ENCODE measurements at regions not wholly inside any gene's neighbourhood (a gene's known extent, or its start where the extent isn't known, plus 50 kb on each side); places are given as distances from the start of the nearest gene placed in this dataset.

DNA sequence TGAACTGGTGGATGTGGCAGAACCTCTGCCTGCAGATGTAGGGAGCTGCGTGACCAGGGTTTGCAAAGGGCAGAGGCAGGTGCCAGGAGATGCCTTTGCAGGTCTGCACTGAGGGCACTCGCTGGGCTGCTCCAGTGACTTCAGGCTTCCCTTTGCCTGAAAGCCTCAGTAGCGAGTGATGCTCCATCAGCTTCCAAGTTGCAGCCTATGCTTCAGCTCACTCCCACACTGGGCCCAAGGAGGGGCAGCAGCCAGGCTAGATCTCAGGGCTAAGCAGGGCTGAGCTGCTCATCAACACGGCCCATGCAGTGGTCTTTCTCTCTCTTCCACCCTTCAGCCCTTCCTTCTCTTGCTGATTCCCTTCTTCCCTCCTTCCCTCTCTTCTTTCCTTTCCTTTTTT lies 78.3 kb upstream of the RGMA start:
- DNase-seq (ENCODE audit: low spot score) (no peak), ATAC-seq (ENCODE audit: insufficient number of reproducible peaks, low FRiP score, low read depth) (no peak)
- H3K27me3 ChIP-seq (replicated peaks; ENCODE audit: insufficient read depth) = no peaks in the 10 kb centered on the region
- no peak overlapping the region for H3K27ac ChIP-seq
- peaks cover 0 to 12% of the 10 kb centered on the region in 2 donors for H3K4me1 ChIP-seq (ENCODE audit: control insufficient read depth in 1 of 2, low read depth in 2 of 2)
- no peak overlapping the region for H3K4me3 ChIP-seq
- no peaks in the 10 kb centered on the region for H3K9me3 ChIP-seq
- TF ChIP-seq, protein P1, sequence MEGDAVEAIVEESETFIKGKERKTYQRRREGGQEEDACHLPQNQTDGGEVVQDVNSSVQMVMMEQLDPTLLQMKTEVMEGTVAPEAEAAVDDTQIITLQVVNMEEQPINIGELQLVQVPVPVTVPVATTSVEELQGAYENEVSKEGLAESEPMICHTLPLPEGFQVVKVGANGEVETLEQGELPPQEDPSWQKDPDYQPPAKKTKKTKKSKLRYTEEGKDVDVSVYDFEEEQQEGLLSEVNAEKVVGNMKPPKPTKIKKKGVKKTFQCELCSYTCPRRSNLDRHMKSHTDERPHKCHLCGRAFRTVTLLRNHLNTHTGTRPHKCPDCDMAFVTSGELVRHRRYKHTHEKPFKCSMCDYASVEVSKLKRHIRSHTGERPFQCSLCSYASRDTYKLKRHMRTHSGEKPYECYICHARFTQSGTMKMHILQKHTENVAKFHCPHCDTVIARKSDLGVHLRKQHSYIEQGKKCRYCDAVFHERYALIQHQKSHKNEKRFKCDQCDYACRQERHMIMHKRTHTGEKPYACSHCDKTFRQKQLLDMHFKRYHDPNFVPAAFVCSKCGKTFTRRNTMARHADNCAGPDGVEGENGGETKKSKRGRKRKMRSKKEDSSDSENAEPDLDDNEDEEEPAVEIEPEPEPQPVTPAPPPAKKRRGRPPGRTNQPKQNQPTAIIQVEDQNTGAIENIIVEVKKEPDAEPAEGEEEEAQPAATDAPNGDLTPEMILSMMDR (IDR thresholded peaks at IDR 0.05) = no peak
- H3K36me3 ChIP-seq = no peaks in the 10 kb centered on the region

DNA sequence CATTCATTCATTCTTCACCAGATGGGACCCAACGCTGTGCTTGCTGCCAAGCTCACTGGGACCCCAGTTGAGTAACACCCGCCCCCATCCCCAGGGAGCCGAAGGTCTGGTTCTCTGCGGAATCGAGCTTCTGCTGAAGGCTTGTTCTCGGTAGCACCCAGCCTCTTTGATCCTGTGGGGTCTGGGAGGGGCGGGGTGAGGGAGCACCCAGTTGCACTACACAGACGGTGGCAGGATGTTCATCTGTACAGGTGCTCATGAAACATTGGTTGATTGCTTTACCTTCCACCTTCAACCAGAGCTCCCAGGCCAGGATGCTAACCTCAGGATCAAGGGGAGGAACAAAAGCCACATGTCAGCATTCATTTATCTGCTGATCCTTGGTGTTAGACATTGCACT lies 77.7 kb upstream of the RGMA start:
- TF ChIP-seq, protein P1 (IDR thresholded peaks at IDR 0.05) = no peak
- no peak overlapping the region for H3K4me3 ChIP-seq
- H3K36me3 ChIP-seq = no peaks in the 10 kb centered on the region
- no peak overlapping the region for H3K27ac ChIP-seq
- no peaks in the 10 kb centered on the region for H3K9me3 ChIP-seq
- H3K4me1 ChIP-seq (ENCODE audit: control insufficient read depth in 1 of 2, low read depth in 2 of 2) = peaks cover 0 to 12% of the 10 kb centered on the region in 2 donors
- DNase-seq (ENCODE audit: low spot score) = no peak
- ATAC-seq (ENCODE audit: insufficient number of reproducible peaks, low FRiP score, low read depth) = no peak
- no peaks in the 10 kb centered on the region for H3K27me3 ChIP-seq (replicated peaks; ENCODE audit: insufficient read depth)

DNA sequence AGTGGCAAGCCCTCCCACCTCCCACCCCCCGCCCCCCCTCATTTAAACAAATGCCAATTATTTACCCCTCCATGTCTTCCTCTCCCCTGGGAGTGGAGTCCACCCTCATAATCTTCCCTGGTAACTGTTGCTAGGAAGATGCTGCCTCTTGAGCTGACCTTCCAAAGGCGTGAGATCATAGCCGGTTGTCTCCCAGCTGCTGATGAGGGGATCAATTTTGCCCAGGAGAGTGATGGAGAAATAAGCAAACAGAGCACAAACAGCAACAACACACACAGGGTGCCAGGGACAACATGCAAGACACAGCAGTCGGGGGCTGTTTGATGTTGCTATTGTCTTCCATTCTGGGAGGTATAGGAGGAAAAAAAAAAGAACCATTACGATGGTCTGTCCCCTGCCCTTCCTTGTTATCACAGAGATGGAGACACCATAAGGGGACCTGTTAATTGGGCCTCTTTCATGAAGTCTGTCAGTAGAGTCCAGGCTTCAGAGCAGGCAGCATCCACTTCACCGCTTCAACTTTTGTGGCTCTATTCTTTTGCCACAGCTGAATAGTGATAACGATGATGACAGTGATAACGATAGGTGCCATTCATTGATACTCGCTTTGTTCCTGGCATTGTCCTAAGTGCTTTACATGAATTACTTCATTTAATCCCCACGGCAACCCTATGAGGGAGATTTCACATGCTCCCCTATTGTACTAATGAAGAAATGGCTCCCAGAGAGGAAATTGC lies 76.9 kb upstream of the RGMA start:
- ATAC-seq (ENCODE audit: insufficient number of reproducible peaks, low FRiP score, low read depth) (no peak), DNase-seq (ENCODE audit: low spot score) (no peak)
- H3K36me3 ChIP-seq = no peaks in the 10 kb centered on the region
- no peaks in the 10 kb centered on the region for H3K27me3 ChIP-seq (replicated peaks; ENCODE audit: insufficient read depth)
- TF ChIP-seq, protein P1 (IDR thresholded peaks at IDR 0.05) = no peak
- peaks cover 0 to 12% of the 10 kb centered on the region in 2 donors for H3K4me1 ChIP-seq (ENCODE audit: control insufficient read depth in 1 of 2, low read depth in 2 of 2)
- no peaks in the 10 kb centered on the region for H3K9me3 ChIP-seq
- H3K27ac ChIP-seq = no peak overlapping the region
- H3K4me3 ChIP-seq = no peak overlapping the region

DNA sequence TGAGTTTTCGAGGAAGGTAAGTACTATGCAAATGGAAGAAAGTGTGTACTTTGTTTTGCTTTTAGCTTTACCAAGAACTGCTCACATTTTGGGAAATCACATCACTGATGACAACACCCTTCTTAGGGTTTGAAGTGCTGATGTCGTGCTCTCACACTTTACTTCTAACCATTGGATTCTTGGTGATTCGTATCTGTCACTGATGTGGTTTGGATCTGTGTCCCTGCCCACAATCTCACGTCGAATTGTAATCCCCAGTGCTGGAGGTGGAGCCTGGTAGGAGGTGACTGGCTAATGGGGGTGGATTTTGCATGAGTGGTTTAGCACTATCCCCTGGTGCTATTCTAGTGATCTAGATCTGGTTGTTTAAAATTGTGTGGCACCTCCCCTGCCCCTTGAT lies 75.4 kb upstream of the RGMA start:
- Histone ChIP-seq H3K36me3 (no peaks in the 10 kb centered on the region), H3K27ac (no peak overlapping the region), H3K4me1 (ENCODE audit: control insufficient read depth in 1 of 2, low read depth in 2 of 2) (peaks cover 0 to 12% of the 10 kb centered on the region in 2 donors), H3K9me3 (no peaks in the 10 kb centered on the region), H3K4me3 (no peak overlapping the region), H3K27me3 (replicated peaks; ENCODE audit: insufficient read depth) (no peaks in the 10 kb centered on the region)
- TF ChIP-seq, protein P1 (IDR thresholded peaks at IDR 0.05) = no peak
- ATAC-seq (ENCODE audit: insufficient number of reproducible peaks, low FRiP score, low read depth) (no peak), DNase-seq (ENCODE audit: low spot score) (no peak)

DNA sequence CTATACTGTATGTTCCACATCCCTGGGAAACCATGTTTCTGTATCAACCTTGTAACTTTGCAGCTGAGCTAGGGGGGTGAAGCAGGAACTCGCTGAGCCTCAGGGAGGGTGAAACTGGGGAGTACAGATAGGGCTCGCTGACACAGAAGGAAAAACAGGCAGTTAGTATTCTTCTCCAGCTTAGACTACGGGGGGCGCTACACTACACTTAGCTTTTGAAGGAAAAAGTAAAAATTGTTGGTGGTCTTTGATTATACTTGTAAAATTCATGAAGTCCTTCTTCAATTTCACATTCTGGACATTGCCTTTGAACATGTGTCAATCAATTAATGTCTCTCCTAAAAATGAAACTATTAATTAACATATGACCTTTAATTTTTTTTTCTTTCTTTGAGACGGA lies 73.5 kb upstream of the RGMA start:
- H3K27me3 ChIP-seq (replicated peaks; ENCODE audit: insufficient read depth) = no peaks in the 10 kb centered on the region
- no peak overlapping the region for H3K4me3 ChIP-seq
- H3K9me3 ChIP-seq = no peaks in the 10 kb centered on the region
- DNase-seq (ENCODE audit: low spot score) (no peak), ATAC-seq (ENCODE audit: insufficient number of reproducible peaks, low FRiP score, low read depth) (no peak)
- TF ChIP-seq, protein P1 (IDR thresholded peaks at IDR 0.05) = no peak
- no peaks in the 10 kb centered on the region for H3K36me3 ChIP-seq
- H3K4me1 ChIP-seq (ENCODE audit: control insufficient read depth in 1 of 2, low read depth in 2 of 2) = no peaks in the 10 kb centered on the region
- H3K27ac ChIP-seq = no peak overlapping the region
